HEK293T (cell line): ENCODE measurements at regions not wholly inside any gene's neighbourhood (a gene's known extent, or its start where the extent isn't known, plus 50 kb on each side); places are given as distances from the start of the nearest gene placed in this dataset.

Source experiments
- CTCF ChIA-PET: fragments of 350-600 bp; formaldehyde crosslinking; extraction: SDS; loops from one replicate; lab custom pipeline; 2021; ENCODE audit warnings: antibody characterized with exemption, inconsistent platforms; lab: Yijun Ruan, JAX
- POLR2A ChIA-PET: fragments of 350-600 bp; formaldehyde crosslinking; extraction: SDS; loops from one replicate; lab custom pipeline; 2020; ENCODE audit warnings: antibody characterized with exemption, inconsistent platforms; lab: Yijun Ruan, JAX
- DNase-seq: peaks from one replicate; pipeline ENCODE4 v3.0.0; 2012; ENCODE audit warnings: mixed read lengths; ENCODE audit errors: extremely low spot score
- ARNT ChIP-seq: fragments of 450-650 bp; IDR thresholded peaks from 2 replicates; pipeline ENCODE4 v1.6.1; 2017; ENCODE audit warnings: mild to moderate bottlenecking
- BHLHE40 ChIP-seq: fragments of 450-650 bp; IDR thresholded peaks from 2 replicates; pipeline ENCODE4 v1.6.1; 2016; ENCODE audit warnings: mild to moderate bottlenecking, moderate library complexity, borderline replicate concordance
- CTBP1 ChIP-seq: fragments of 450-650 bp; IDR thresholded peaks from 2 replicates; pipeline ENCODE4 v1.6.1; 2016; ENCODE audit warnings: borderline replicate concordance
- ELF4 ChIP-seq: fragments of 450-650 bp; IDR thresholded peaks from 2 replicates; pipeline ENCODE4 v1.6.1; 2017; ENCODE audit warnings: antibody characterized with exemption
- FOXA1 ChIP-seq: fragments of 450-650 bp; IDR thresholded peaks from 2 replicates; pipeline ENCODE4 v1.6.1; 2016; ENCODE audit warnings: mild to moderate bottlenecking
- FOXK2 ChIP-seq: fragments of 450-650 bp; IDR thresholded peaks from 2 replicates; pipeline ENCODE4 v1.6.1; 2016; ENCODE audit warnings: mild to moderate bottlenecking
- FOXM1 ChIP-seq: fragments of 450-650 bp; IDR thresholded peaks from 2 replicates; pipeline ENCODE4 v1.6.1; 2017; ENCODE audit warnings: mild to moderate bottlenecking, borderline replicate concordance
- HDGF ChIP-seq: fragments of 450-650 bp; IDR thresholded peaks from 2 replicates; pipeline ENCODE4 v1.6.1; 2017; ENCODE audit warnings: antibody characterized with exemption, borderline replicate concordance
- L3MBTL2 ChIP-seq: fragments of 450-650 bp; conservative IDR thresholded peaks from 2 replicates; pipeline ENCODE4 v1.6.1; 2016; ENCODE audit warnings: mild to moderate bottlenecking
- LEF1 ChIP-seq: fragments of 450-650 bp; IDR thresholded peaks from 2 replicates; pipeline ENCODE4 v1.6.1; 2017; ENCODE audit warnings: mild to moderate bottlenecking, borderline replicate concordance
- NFRKB ChIP-seq: fragments of 450-650 bp; IDR thresholded peaks from 2 replicates; pipeline ENCODE4 v1.6.1; 2016; ENCODE audit warnings: mild to moderate bottlenecking, moderate library complexity
- SP1 ChIP-seq: fragments of 450-650 bp; IDR thresholded peaks from 2 replicates; pipeline ENCODE4 v1.6.1; 2017
- SUZ12 ChIP-seq: fragments of 450-650 bp; IDR thresholded peaks from 2 replicates; pipeline ENCODE4 v1.6.1; 2016; ENCODE audit warnings: mild to moderate bottlenecking
- TARDBP ChIP-seq: fragments of 450-650 bp; IDR thresholded peaks from 2 replicates; pipeline ENCODE4 v1.6.1; 2016
- ZNF384 ChIP-seq: fragments of 450-650 bp; IDR thresholded peaks from 2 replicates; pipeline ENCODE4 v1.6.1; 2016
- TF ChIP-seq, protein P1 (sequence below): fragments of 450-650 bp; IDR thresholded peaks from 2 replicates; pipeline ENCODE4 v1.6.1; 2016

DNA sequence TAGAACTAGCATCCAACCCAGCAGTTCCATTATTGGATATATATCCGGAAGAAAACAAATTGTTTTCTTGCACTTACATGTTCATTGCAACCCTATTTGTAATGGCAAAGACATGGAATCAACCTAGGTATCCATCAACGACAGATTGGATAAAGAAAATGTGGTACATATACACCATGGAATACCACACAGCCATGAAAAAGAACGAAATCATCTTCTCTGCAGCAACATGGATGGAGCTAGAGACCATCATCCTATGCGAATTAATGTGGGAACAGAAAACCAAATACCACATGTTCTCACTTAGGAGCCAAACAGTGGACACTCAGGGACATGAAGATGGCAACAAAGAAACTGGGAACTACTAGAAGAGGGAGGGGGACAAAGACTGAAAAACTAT lies 352.7 kb downstream of the CDH2 start:
- no peak for DNase-seq
- ChIA-PET CTCF (no interaction called here), POLR2A (no interaction called here)
- TF ChIP-seq NFRKB (no peak), SUZ12 (no peak), SP1 (no peak), CTBP1 (no peak), FOXK2 (no peak), L3MBTL2 (no peak), FOXM1 (no peak), BHLHE40 (no peak), ARNT (no peak), ZNF384 (no peak), ELF4 (no peak), LEF1 (no peak), FOXA1 (no peak), HDGF (no peak), TARDBP (no peak)
- TF ChIP-seq, protein P1, sequence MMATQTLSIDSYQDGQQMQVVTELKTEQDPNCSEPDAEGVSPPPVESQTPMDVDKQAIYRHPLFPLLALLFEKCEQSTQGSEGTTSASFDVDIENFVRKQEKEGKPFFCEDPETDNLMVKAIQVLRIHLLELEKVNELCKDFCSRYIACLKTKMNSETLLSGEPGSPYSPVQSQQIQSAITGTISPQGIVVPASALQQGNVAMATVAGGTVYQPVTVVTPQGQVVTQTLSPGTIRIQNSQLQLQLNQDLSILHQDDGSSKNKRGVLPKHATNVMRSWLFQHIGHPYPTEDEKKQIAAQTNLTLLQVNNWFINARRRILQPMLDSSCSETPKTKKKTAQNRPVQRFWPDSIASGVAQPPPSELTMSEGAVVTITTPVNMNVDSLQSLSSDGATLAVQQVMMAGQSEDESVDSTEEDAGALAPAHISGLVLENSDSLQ, result no peak

DNA sequence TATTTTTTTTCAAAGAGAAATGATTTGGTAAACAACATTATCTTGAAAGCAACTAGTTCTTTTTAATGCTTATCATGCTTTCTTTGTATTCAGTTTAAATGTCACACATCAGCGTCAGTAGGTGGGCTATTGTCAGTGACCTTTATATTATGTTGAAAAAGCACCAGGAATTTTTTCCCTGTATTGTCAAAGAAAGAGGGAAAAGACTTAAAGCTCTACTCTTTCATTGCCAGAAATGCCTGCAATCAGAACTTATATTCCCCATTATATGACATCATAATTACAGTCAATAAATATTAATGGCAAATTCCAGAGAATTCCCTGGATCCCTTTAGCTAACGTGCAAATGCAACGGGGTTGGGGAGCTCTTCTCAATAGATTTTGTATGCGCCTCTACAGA lies 353.9 kb downstream of the CDH2 start:
- CTCF ChIA-PET, result no interaction called here
- TF ChIP-seq FOXK2 (no peak), HDGF (no peak), FOXM1 (no peak), CTBP1 (no peak), ZNF384 (no peak), BHLHE40 (no peak), SP1 (no peak), SUZ12 (no peak), TARDBP (no peak)
- TF ChIP-seq, protein P1, result no peak
- DNase-seq, result no peak
- POLR2A ChIA-PET, result no interaction called here

DNA sequence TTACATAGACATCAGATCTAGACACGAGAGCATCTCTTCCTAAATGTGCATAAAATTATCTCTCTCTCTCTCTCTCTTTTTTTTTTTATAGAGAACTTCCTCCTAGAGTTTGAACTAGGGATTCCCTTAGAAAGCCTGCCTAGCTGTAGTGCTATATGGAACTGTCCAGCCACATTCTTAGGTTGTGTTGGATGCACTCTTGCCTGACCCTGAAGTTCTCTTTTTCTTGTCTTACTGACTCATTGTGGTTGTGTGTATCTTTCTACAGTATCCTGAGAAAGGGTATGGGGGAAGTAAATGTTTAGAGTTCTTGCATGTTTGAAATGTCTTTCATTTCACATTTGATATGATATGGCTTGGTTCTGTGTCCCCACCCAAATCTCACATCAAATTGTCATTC lies 368.2 kb downstream of the CDH2 start:
- ChIA-PET CTCF (no interaction called here), POLR2A (no interaction called here)
- no peak for DNase-seq
- TF ChIP-seq ELF4 (no peak), FOXK2 (no peak), CTBP1 (no peak), ZNF384 (no peak), ARNT (no peak), SP1 (no peak), LEF1 (no peak), TARDBP (no peak), L3MBTL2 (no peak), BHLHE40 (no peak), NFRKB (no peak), HDGF (no peak), FOXM1 (no peak), SUZ12 (no peak), FOXA1 (no peak)
- TF ChIP-seq, protein P1, result no peak

DNA sequence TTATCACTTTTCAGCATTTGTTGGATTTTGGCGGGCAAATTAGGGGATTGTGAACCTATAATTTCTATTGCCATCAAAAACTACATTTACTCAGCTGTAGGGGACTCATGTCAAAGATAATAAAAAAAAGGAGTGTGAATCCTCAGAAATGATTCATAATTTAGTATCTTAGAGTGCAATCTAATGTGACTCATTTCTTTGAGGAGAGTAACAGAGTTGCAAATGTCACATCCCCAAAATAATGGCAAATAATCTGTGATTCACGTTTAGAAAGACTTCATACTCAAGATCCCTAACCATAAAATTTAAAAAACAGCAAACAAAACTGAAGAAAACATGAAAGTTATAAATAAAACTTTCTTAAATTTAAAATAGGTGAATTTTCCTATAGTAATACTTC lies 373.0 kb downstream of the CDH2 start:
- DNase-seq, result no peak
- ChIA-PET POLR2A (no interaction called here), CTCF (no interaction called here)
- no peak for TF ChIP-seq NFRKB
- TF ChIP-seq L3MBTL2, result no peak
- TF ChIP-seq FOXA1, result no peak
- TF ChIP-seq, protein P1, result no peak
- TF ChIP-seq ARNT, result no peak
- TF ChIP-seq FOXK2, result no peak
- no peak for TF ChIP-seq CTBP1
- TF ChIP-seq SUZ12, result no peak
- no peak for TF ChIP-seq ELF4

DNA sequence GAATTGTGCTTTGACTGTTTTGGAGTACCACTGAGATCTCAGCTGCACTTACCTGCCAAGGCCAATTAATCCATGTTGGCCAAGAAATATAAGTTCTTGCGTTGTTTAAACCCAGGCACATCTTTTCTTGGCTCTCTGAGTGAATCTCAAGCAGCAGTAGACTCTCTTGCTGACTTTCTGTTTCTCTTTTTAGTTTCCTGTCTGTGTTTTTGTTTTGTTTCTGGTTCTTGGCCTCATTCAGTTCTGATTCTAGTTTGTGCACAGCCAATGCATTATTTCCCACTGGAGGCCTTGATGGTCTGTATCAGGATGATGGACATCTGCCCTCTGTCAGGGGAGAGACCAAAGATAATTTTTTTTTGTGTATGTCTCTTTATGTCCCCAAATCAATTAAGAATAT lies 379.4 kb downstream of the CDH2 start:
- CTCF ChIA-PET, result no interaction called here
- POLR2A ChIA-PET, result no interaction called here
- no peak for DNase-seq
- TF ChIP-seq FOXM1, result no peak
- TF ChIP-seq ZNF384, result no peak
- TF ChIP-seq CTBP1, result no peak
- no peak for TF ChIP-seq L3MBTL2
- TF ChIP-seq ARNT, result no peak
- TF ChIP-seq FOXA1, result no peak
- TF ChIP-seq, protein P1, result no peak
- TF ChIP-seq SP1, result no peak
- no peak for TF ChIP-seq BHLHE40
- no peak for TF ChIP-seq NFRKB
